Activated CD8-positive, alpha-beta memory T cell treated with anti-CD3 and anti-CD28 coated beads for 1 hour (primary cell): ENCODE measurements at regions not wholly inside any gene's neighbourhood (a gene's known extent, or its start where the extent isn't known, plus 50 kb on each side); places are given as distances from the start of the nearest gene placed in this dataset.
"Not testable (repeated sequence)": the region's sequence is repeated elsewhere in the genome, so short reads cannot be mapped to it uniquely, and the experiment has no call there.

Source experiments
- DNase-seq, 2 donors: peaks; one replicate each; pipeline ENCODE4 v3.0.0-alpha.2; 2020; ENCODE audit warnings: low read depth in 1 of 2; ENCODE audit errors: extremely low read depth in 1 of 2

GRCh38 chr12:75630091-75630490 lies 118.7 kb upstream of the KRR1 start:
- DNase-seq, result no peak

GRCh38 chr12:75628916-75629315 lies 117.5 kb upstream of the KRR1 start:
- DNase-seq, result no peak

- DNase-seq, result no peak
Observed at GRCh38 chr12:75628511-75628910, 117.1 kb upstream of the KRR1 start.

GRCh38 chr12:75623631-75624154 lies 112.3 kb upstream of the KRR1 start:
- DNase-seq, result no peak

- no peak for DNase-seq
Observed at GRCh38 chr12:75622492-75622891, 111.1 kb upstream of the KRR1 start.

GRCh38 chr12:75614396-75614795 lies 103.0 kb upstream of the KRR1 start:
- DNase-seq, result not testable (repeated sequence)

- DNase-seq, result no peak
Observed at GRCh38 chr12:75613981-75614380, 102.6 kb upstream of the KRR1 start.

GRCh38 chr12:75611041-75611440 lies 99.6 kb upstream of the KRR1 start:
- no peak for DNase-seq

- DNase-seq, result no peak
Observed at GRCh38 chr12:75606956-75607355, 95.5 kb upstream of the KRR1 start.

GRCh38 chr12:75606151-75606550 lies 94.7 kb upstream of the KRR1 start:
- no peak for DNase-seq

GRCh38 chr12:75603475-75603874 lies 92.1 kb upstream of the KRR1 start:
- no peak for DNase-seq

- DNase-seq, result no peak
Observed at GRCh38 chr12:75602106-75602505, 90.7 kb upstream of the KRR1 start.

GRCh38 chr12:75600146-75600545 lies 88.7 kb upstream of the KRR1 start:
- DNase-seq, result no peak

GRCh38 chr12:75599061-75599460 lies 87.7 kb upstream of the KRR1 start:
- no peak for DNase-seq

- DNase-seq, result no peak
Observed at GRCh38 chr12:75596406-75596805, 85.0 kb upstream of the KRR1 start.

GRCh38 chr12:75592638-75593335 lies 81.4 kb upstream of the KRR1 start:
- DNase-seq, result no peak

GRCh38 chr12:75592086-75592485 lies 80.7 kb upstream of the KRR1 start:
- no peak for DNase-seq

GRCh38 chr12:75591628-75592027 lies 80.2 kb upstream of the KRR1 start:
- DNase-seq, result no peak

GRCh38 chr12:75589801-75590200 lies 78.4 kb upstream of the KRR1 start:
- no peak for DNase-seq

GRCh38 chr12:75587340-75588106 lies 76.1 kb upstream of the KRR1 start:
- no peak for DNase-seq

- DNase-seq, result no peak
Observed at GRCh38 chr12:75585330-75585729, 73.9 kb upstream of the KRR1 start.

- DNase-seq, result no peak
Observed at GRCh38 chr12:75583355-75583754, 71.9 kb upstream of the KRR1 start.
